DND-41 (cell line): ENCODE measurements at regions not wholly inside any gene's neighbourhood (a gene's known extent, or its start where the extent isn't known, plus 50 kb on each side); places are given as distances from the start of the nearest gene placed in this dataset.

Experiments
- ATAC-seq: fragments of 200-7000 bp; cut with Tn5 transposase; 3 replicates; pipeline ENCODE4 v1.9.1; 2021; ENCODE audit warnings: low read depth; ENCODE audit not compliant: insufficient read depth
- DNase-seq: peaks from one replicate; pipeline ENCODE4 v3.0.0-alpha.2; 2020
- H2AFZ ChIP-seq: 2 replicates; pipeline ENCODE4 v1.6.0; 2012; ENCODE audit warnings: low read depth, low read length
- H3K27ac ChIP-seq: 2 replicates; pipeline ENCODE4 v1.5.1; 2012; ENCODE audit warnings: low read length, inconsistent platforms
- H3K27me3 ChIP-seq: fragments of 200-600 bp; sonication (generic); 2 replicates; pipeline ENCODE4 v1.6.0; 2012; ENCODE audit warnings: low read length, mild to moderate bottlenecking, inconsistent platforms; ENCODE audit not compliant: insufficient read depth, poor library complexity
- H3K36me3 ChIP-seq: 2 replicates; pipeline ENCODE4 v1.5.1; 2012; ENCODE audit warnings: low read length, inconsistent platforms; ENCODE audit not compliant: insufficient read depth
- H3K4me1 ChIP-seq: 2 replicates; pipeline ENCODE4 v1.5.1; 2012; ENCODE audit warnings: mild to moderate bottlenecking, low read length; ENCODE audit not compliant: insufficient read depth
- H3K4me2 ChIP-seq: 2 replicates; pipeline ENCODE4 v1.6.0; 2012; ENCODE audit warnings: mild to moderate bottlenecking, moderate library complexity, low read length, inconsistent platforms; ENCODE audit not compliant: insufficient read depth
- H3K4me3 ChIP-seq, 2 experiments: fragments of 200-600 bp in 1 of 2; shearing (Covaris generic) in 1 of 2; 2 replicates each; pipeline ENCODE4 v1.5.1; 2012 to 2016; ENCODE audit warnings: inconsistent platforms in 2 of 2, low read length in 2 of 2, mild to moderate bottlenecking in 2 of 2, low read depth in 1 of 2, moderate library complexity in 1 of 2
- H3K79me2 ChIP-seq: 2 replicates; pipeline ENCODE4 v1.6.0; 2012; ENCODE audit warnings: low read length, inconsistent platforms; ENCODE audit not compliant: insufficient read depth
- H3K9ac ChIP-seq: 2 replicates; pipeline ENCODE4 v1.6.0; 2012; ENCODE audit warnings: low read depth, mild to moderate bottlenecking, inconsistent platforms, low read length, moderate library complexity
- H3K9me3 ChIP-seq: 2 replicates; pipeline ENCODE4 v1.5.1; 2012; ENCODE audit warnings: low read length, moderate library complexity, mild to moderate bottlenecking, inconsistent platforms; ENCODE audit not compliant: insufficient read depth, severe bottlenecking
- H4K20me1 ChIP-seq: 2 replicates; pipeline ENCODE4 v1.6.0; 2012; ENCODE audit warnings: low read length; ENCODE audit not compliant: insufficient read depth
- EZH2 ChIP-seq: IDR thresholded peaks from 3 replicates; pipeline ENCODE4 v1.6.1; 2012; ENCODE audit warnings: borderline replicate concordance, low read depth, mild to moderate bottlenecking, moderate library complexity, low read length, inconsistent platforms; ENCODE audit not compliant: severe bottlenecking
- TF ChIP-seq, protein P1 (sequence below): IDR thresholded peaks from 2 replicates; pipeline ENCODE4 v1.5.1; 2012; ENCODE audit warnings: borderline replicate concordance, low read length, moderate library complexity, mild to moderate bottlenecking; ENCODE audit not compliant: poor library complexity, severe bottlenecking; ENCODE audit errors: extremely low read depth

DNA sequence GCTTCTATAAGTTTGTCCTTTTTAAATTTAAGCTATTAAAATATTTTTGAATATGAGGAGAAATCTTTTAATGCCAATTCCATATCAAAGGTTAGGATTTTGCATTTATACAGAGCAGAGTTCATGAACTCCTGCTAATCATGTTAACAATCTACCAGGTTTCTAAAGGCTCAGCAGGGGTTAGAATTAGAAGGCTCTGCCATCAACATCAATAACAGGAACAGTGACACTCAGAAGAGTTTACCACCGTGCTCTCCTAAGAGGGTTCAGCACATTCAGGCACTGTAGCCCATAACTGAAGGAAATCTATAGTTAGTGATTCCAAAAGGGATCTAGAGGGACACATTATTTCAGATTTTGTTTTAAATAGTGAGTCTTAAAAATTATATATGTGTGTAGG is 100.1 kb downstream of the HOXA1 start:
- Histone ChIP-seq H3K36me3 (no peaks in the 10 kb centered on the region), H3K4me1 (no peaks in the 10 kb centered on the region), H4K20me1 (no peaks in the 10 kb centered on the region), H2AFZ (no peak overlapping the region), H3K4me2 (no peak overlapping the region), H3K9ac (no peak overlapping the region), H3K27me3 (peaks cover 3% of the 10 kb centered on the region), H3K4me3 (no peak overlapping the region), H3K27ac (no peak overlapping the region), H3K9me3 (no peaks in the 10 kb centered on the region), H3K79me2 (no peaks in the 10 kb centered on the region)
- ATAC-seq = no peak
- no peak for TF ChIP-seq EZH2
- TF ChIP-seq, protein P1, sequence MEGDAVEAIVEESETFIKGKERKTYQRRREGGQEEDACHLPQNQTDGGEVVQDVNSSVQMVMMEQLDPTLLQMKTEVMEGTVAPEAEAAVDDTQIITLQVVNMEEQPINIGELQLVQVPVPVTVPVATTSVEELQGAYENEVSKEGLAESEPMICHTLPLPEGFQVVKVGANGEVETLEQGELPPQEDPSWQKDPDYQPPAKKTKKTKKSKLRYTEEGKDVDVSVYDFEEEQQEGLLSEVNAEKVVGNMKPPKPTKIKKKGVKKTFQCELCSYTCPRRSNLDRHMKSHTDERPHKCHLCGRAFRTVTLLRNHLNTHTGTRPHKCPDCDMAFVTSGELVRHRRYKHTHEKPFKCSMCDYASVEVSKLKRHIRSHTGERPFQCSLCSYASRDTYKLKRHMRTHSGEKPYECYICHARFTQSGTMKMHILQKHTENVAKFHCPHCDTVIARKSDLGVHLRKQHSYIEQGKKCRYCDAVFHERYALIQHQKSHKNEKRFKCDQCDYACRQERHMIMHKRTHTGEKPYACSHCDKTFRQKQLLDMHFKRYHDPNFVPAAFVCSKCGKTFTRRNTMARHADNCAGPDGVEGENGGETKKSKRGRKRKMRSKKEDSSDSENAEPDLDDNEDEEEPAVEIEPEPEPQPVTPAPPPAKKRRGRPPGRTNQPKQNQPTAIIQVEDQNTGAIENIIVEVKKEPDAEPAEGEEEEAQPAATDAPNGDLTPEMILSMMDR = no peak
- DNase-seq = no peak

DNA sequence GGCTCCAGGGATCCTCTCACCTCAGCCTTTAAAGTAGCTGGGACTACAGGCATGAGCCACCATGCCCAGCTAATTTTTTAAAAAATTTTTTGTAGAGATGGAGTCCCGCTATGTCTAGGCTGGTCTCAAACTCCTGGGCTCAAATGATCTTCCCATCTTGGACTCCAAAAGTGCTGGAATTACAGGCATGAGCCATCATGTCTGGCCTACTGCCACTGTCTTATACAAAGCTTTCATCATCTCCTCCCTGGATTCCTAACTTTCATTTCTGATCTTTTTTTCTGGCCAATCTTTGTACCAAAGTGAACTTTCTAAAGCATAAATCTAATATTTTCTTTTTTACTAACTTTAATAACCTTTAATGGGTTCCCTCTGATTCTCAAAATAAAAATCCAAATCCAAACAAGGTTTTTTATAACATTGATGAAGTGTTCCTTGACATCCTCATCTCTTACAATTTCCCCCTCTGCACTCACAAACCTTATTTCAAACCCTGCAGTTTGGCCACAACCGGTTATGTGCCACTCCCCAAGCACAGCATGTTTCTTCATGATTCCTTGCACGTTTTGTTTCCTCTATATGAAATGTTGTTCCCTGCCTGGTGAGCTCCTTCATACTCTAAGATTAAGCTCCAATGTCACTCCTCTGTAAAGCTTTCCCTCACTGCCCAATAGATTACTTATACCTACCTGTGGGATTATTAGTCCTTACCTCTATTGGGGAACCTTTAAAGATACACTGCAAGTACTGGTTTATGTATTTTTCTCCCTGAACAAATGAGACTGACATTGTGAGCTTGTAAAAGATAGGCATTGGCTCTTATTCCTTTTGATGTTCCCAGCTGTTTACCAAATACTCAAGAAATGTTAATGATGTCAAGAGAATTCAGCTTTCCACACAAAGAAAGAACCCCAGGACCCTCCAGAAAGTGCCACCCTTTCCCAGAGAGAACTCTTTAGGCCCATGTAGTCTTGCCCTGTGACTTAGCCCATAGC is 101.7 kb downstream of the HOXA1 start:
- ATAC-seq (no peak), DNase-seq (no peak)
- Histone ChIP-seq H3K9me3 (no peaks in the 10 kb centered on the region), H3K27ac (no peak overlapping the region), H3K36me3 (no peaks in the 10 kb centered on the region), H3K4me2 (no peak overlapping the region), H2AFZ (no peak overlapping the region), H3K4me3 (no peak overlapping the region), H4K20me1 (no peaks in the 10 kb centered on the region), H3K4me1 (no peaks in the 10 kb centered on the region), H3K27me3 (peaks cover 3% of the 10 kb centered on the region), H3K79me2 (no peaks in the 10 kb centered on the region), H3K9ac (no peak overlapping the region)
- TF ChIP-seq, protein P1 = no peak
- TF ChIP-seq EZH2 = no peak

DNA sequence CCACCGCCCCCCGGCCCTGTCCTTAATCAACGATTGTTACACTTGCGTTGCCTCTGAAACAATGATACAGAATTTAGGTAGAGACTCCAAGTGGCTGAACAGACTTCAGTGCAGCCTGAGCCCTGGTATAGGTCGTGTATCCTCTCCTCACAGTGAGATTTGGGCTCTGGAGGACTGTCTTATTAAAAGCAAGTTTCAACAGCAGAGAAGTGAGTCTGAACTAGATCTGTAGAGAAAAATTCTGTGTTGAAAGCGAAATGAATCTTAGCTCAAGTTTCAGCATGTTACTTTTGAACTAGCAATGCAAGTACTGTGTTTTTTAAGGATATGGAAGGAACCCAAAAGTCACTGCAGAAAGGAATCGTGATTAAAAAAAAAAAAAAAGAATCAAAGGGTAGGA is 103.1 kb downstream of the HOXA1 start:
- Histone ChIP-seq H3K79me2 (no peaks in the 10 kb centered on the region), H4K20me1 (no peaks in the 10 kb centered on the region), H2AFZ (no peak overlapping the region), H3K36me3 (no peaks in the 10 kb centered on the region), H3K27me3 (peaks cover 3% of the 10 kb centered on the region), H3K4me2 (no peak overlapping the region), H3K4me1 (no peaks in the 10 kb centered on the region), H3K27ac (no peak overlapping the region), H3K4me3 (no peak overlapping the region), H3K9me3 (no peaks in the 10 kb centered on the region), H3K9ac (no peak overlapping the region)
- no peak for TF ChIP-seq EZH2
- TF ChIP-seq, protein P1 = no peak
- no peak for ATAC-seq
- no peak for DNase-seq
